ENCODE measurements at regions not wholly inside any gene's neighbourhood (a gene's known extent, or its start where the extent isn't known, plus 50 kb on each side); places are given as distances from the start of the nearest gene placed in this dataset.

- ATAC-seq = no peak
- TF ChIP-seq OSR1 (CRISPR knock-in tag; IDR thresholded peaks at IDR 0.05) (no peak), ESRRG (CRISPR knock-in tag; IDR thresholded peaks at IDR 0.05) (no peak)
These were observed 199.9 kb downstream of the KLF6 start for GRCh38 chr10:3584926-3585784.

GRCh38 chr10:3580565-3580964 lies 204.4 kb downstream of the KLF6 start:
- ATAC-seq = no peak
- TF ChIP-seq OSR1 (CRISPR knock-in tag; IDR thresholded peaks at IDR 0.05) (no peak), POU6F1 (CRISPR knock-in tag; IDR thresholded peaks at IDR 0.05; ENCODE audit: borderline replicate concordance, low read depth) (no peak), TCF4 (CRISPR knock-in tag; IDR thresholded peaks at IDR 0.05; ENCODE audit: borderline replicate concordance) (no peak), ESRRG (CRISPR knock-in tag; IDR thresholded peaks at IDR 0.05) (no peak), ZNF70 (CRISPR knock-in tag; IDR thresholded peaks at IDR 0.05) (no peak), SNAI2 (CRISPR knock-in tag; IDR thresholded peaks at IDR 0.05) (no peak), TSHZ2 (CRISPR knock-in tag; IDR thresholded peaks at IDR 0.05) (no peak), PATZ1 (CRISPR knock-in tag; IDR thresholded peaks at IDR 0.05; ENCODE audit: borderline replicate concordance) (no peak), CSRNP3 (CRISPR knock-in tag; IDR thresholded peaks at IDR 0.05) (no peak), CREB5 (CRISPR knock-in tag; IDR thresholded peaks at IDR 0.05; ENCODE audit: low read depth) (no peak), ZFP30 (CRISPR knock-in tag; IDR thresholded peaks at IDR 0.05) (no peak)

GRCh38 chr10:3579845-3580244 lies 205.2 kb downstream of the KLF6 start:
- ATAC-seq = no peak
- TF ChIP-seq CREB5 (CRISPR knock-in tag; IDR thresholded peaks at IDR 0.05; ENCODE audit: low read depth) = no peak
- no peak for TF ChIP-seq ZNF565 (CRISPR knock-in tag; conservative IDR thresholded peaks at IDR 0.05; ENCODE audit: low read depth)
- TF ChIP-seq CSDC2 (CRISPR knock-in tag; IDR thresholded peaks at IDR 0.05) = no peak
- no peak for TF ChIP-seq RARB (CRISPR knock-in tag; IDR thresholded peaks at IDR 0.05)
- TF ChIP-seq TOX (CRISPR knock-in tag; IDR thresholded peaks at IDR 0.05; ENCODE audit: borderline replicate concordance) = no peak
- no peak for TF ChIP-seq CSRNP3 (CRISPR knock-in tag; IDR thresholded peaks at IDR 0.05)
- TF ChIP-seq ZNF8 (CRISPR knock-in tag; IDR thresholded peaks at IDR 0.05) = no peak
- TF ChIP-seq ESRRG (CRISPR knock-in tag; IDR thresholded peaks at IDR 0.05) = no peak
- no peak for TF ChIP-seq OSR1 (CRISPR knock-in tag; IDR thresholded peaks at IDR 0.05)
- TF ChIP-seq POU6F1 (CRISPR knock-in tag; IDR thresholded peaks at IDR 0.05; ENCODE audit: borderline replicate concordance, low read depth) = no peak
- TF ChIP-seq ZFP30 (CRISPR knock-in tag; IDR thresholded peaks at IDR 0.05) = no peak
- no peak for TF ChIP-seq ISL1 (CRISPR knock-in tag; IDR thresholded peaks at IDR 0.05)
- no peak for TF ChIP-seq GLIS3 (CRISPR knock-in tag; IDR thresholded peaks at IDR 0.05)
- TF ChIP-seq ARNTL (CRISPR knock-in tag; IDR thresholded peaks at IDR 0.05; ENCODE audit: borderline replicate concordance, low read depth) = no peak
- TF ChIP-seq SNAI2 (CRISPR knock-in tag; IDR thresholded peaks at IDR 0.05) = no peak
